Mesenchymal stem cell (in vitro differentiated cells and primary cell): ENCODE measurements at regions not wholly inside any gene's neighbourhood (a gene's known extent, or its start where the extent isn't known, plus 50 kb on each side); places are given as distances from the start of the nearest gene placed in this dataset.

Experiments
- DNase-seq: peaks from one replicate; pipeline ENCODE4 v3.0.0-alpha.2; 2013
- H2AFZ ChIP-seq: one replicate; pipeline ENCODE4 v1.6.1; 2013; ENCODE audit warnings: low read depth, mild to moderate bottlenecking, control low read depth, inconsistent platforms, low read length, moderate library complexity
- H2AK5ac ChIP-seq: 2 replicates; pipeline ENCODE4 v1.6.1; 2013; ENCODE audit warnings: low read length, moderate library complexity, mild to moderate bottlenecking, inconsistent platforms; ENCODE audit not compliant: severe bottlenecking
- H2BK120ac ChIP-seq: one replicate; pipeline ENCODE4 v1.6.1; 2013; ENCODE audit warnings: low read depth, mild to moderate bottlenecking, inconsistent platforms, low read length, moderate library complexity
- H2BK12ac ChIP-seq, 2 experiments: one replicate each; pipeline ENCODE4 v1.6.1; 2013; ENCODE audit warnings: inconsistent platforms in 2 of 2, low read length in 2 of 2, mild to moderate bottlenecking in 2 of 2, moderate library complexity in 2 of 2, control low read depth in 1 of 2
- H2BK15ac ChIP-seq: one replicate; pipeline ENCODE4 v1.6.1; 2013; ENCODE audit warnings: mild to moderate bottlenecking, low read depth, inconsistent platforms; ENCODE audit not compliant: poor library complexity, severe bottlenecking
- H2BK5ac ChIP-seq: 2 replicates; pipeline ENCODE4 v1.6.1; 2013; ENCODE audit warnings: low read depth, mild to moderate bottlenecking, low read length, control low read depth, inconsistent platforms; ENCODE audit not compliant: poor library complexity, severe bottlenecking
- H3K14ac ChIP-seq, 2 experiments: one replicate each; pipeline ENCODE4 v1.6.1; 2013; ENCODE audit warnings: inconsistent platforms in 2 of 2, low read length in 2 of 2, control low read depth in 1 of 2, mild to moderate bottlenecking in 1 of 2, moderate library complexity in 1 of 2
- H3K18ac ChIP-seq, 2 experiments: one replicate each; pipeline ENCODE4 v1.6.1; 2013; ENCODE audit warnings: inconsistent platforms in 2 of 2, low read length in 2 of 2, control low read depth in 1 of 2, low read depth in 1 of 2, mild to moderate bottlenecking in 1 of 2
- H3K23ac ChIP-seq, 2 experiments: one replicate each; pipeline ENCODE4 v1.6.1; 2013; ENCODE audit warnings: inconsistent platforms in 2 of 2, low read length in 2 of 2, mild to moderate bottlenecking in 2 of 2, moderate library complexity in 2 of 2, control low read depth in 1 of 2
- H3K27ac ChIP-seq: 2 replicates; pipeline ENCODE4 v1.5.1; 2013; ENCODE audit warnings: mild to moderate bottlenecking, moderate library complexity, low read length, control low read depth, inconsistent platforms; ENCODE audit not compliant: poor library complexity, severe bottlenecking
- H3K27me3 ChIP-seq, 2 experiments: 2 replicates each; pipeline versions ENCODE4 v1.6.1 to v1.7.0; 2013; ENCODE audit warnings: low read length in 2 of 2, mild to moderate bottlenecking in 2 of 2, moderate library complexity in 2 of 2, control low read depth in 1 of 2, inconsistent platforms in 1 of 2; ENCODE audit not compliant: control insufficient read depth in 1 of 2, insufficient read depth in 1 of 2
- H3K36me3 ChIP-seq, 2 experiments: 2 replicates each; pipeline versions ENCODE4 v1.6.1 to v1.7.0; 2013; ENCODE audit warnings: low read length in 2 of 2, control low read depth in 1 of 2, inconsistent platforms in 1 of 2, low read depth in 1 of 2, mild to moderate bottlenecking in 1 of 2; ENCODE audit not compliant: insufficient read depth in 2 of 2, control insufficient read depth in 1 of 2
- H3K4ac ChIP-seq, 2 experiments: one replicate each; pipeline ENCODE4 v1.6.1; 2013; ENCODE audit warnings: inconsistent platforms in 2 of 2, low read length in 2 of 2, mild to moderate bottlenecking in 2 of 2, moderate library complexity in 2 of 2, control low read depth in 1 of 2, low read depth in 1 of 2
- H3K4me1 ChIP-seq: 2 replicates; pipeline ENCODE4 v1.6.1; 2013; ENCODE audit warnings: low read depth, low read length, control low read depth; ENCODE audit not compliant: control insufficient read depth, insufficient read depth
- H3K4me2 ChIP-seq: 2 replicates; pipeline ENCODE4 v1.6.1; 2013; ENCODE audit warnings: low read length, mild to moderate bottlenecking, inconsistent platforms; ENCODE audit not compliant: poor library complexity, severe bottlenecking
- H3K4me3 ChIP-seq, 2 experiments: 2 replicates each; pipeline versions ENCODE4 v1.5.1 to v1.7.0; 2013; ENCODE audit warnings: low read length in 2 of 2, mild to moderate bottlenecking in 2 of 2, control low read depth in 1 of 2, low read depth in 1 of 2; ENCODE audit not compliant: insufficient read depth in 1 of 2
- H3K79me1 ChIP-seq: replicated peaks from 2 replicates; pipeline ENCODE4 v1.6.1; 2013; ENCODE audit warnings: mild to moderate bottlenecking, control low read depth, low read length, inconsistent platforms; ENCODE audit not compliant: poor library complexity, severe bottlenecking
- H3K9ac ChIP-seq: 2 replicates; pipeline ENCODE4 v1.7.0; 2013; ENCODE audit warnings: mild to moderate bottlenecking, low read length, moderate library complexity
- H3K9me3 ChIP-seq: 2 replicates; pipeline ENCODE4 v1.7.0; 2013; ENCODE audit warnings: mild to moderate bottlenecking, low read length; ENCODE audit not compliant: control insufficient read depth
- H4K8ac ChIP-seq: one replicate; pipeline ENCODE4 v1.6.1; 2013; ENCODE audit warnings: inconsistent platforms, mild to moderate bottlenecking, low read length, moderate library complexity
- H4K91ac ChIP-seq: one replicate; pipeline ENCODE4 v1.6.1; 2013; ENCODE audit warnings: mild to moderate bottlenecking, low read length, inconsistent platforms
- WGBS: methylation state at CpG from one replicate; pipeline ENCODE4 v1.1.7; 2013; ENCODE audit warnings: mixed read lengths; 5-methylcytosine and 5-hydroxymethylcytosine counted together

DNA sequence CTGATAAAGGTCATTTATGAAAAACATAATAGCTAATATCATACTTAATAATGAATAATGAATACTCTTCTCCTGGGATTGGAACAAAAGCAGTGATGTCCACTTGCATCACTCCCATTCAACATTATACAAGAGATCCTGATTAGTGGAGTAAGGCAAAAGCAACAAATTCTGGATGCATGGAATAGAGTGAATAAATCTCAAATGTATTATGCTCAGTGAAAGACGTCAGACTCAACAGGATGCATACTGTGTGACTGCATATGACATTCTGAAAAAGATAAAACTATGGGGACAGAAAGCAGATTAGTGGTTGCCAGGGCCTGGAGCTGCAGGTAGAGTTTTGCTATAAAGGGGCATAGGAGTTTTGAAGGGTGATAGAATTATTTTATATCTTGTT lies 77.6 kb upstream of the ZBTB20 start:
- no peak overlapping the region for H3K4me3 ChIP-seq
- H3K36me3 ChIP-seq, result no peaks in the 10 kb centered on the region
- H2AK5ac ChIP-seq, result no peak overlapping the region
- no peaks in the 10 kb centered on the region for H3K9me3 ChIP-seq
- no peak overlapping the region for H3K27ac ChIP-seq
- H2BK120ac ChIP-seq, result no peak overlapping the region
- H3K27me3 ChIP-seq, result no peaks in the 10 kb centered on the region
- no peak for DNase-seq
- H3K4ac ChIP-seq, result no peak overlapping the region
- no peak overlapping the region for H3K4me2 ChIP-seq
- no peaks in the 10 kb centered on the region for H3K4me1 ChIP-seq
- H3K14ac ChIP-seq, result no peak overlapping the region
- no peak overlapping the region for H3K9ac ChIP-seq
- H4K8ac ChIP-seq, result no peak overlapping the region
- no peaks in the 10 kb centered on the region for H3K79me1 ChIP-seq
- no peak overlapping the region for H4K91ac ChIP-seq
- no peak overlapping the region for H2BK15ac ChIP-seq
- no peak overlapping the region for H2AFZ ChIP-seq
- H2BK12ac ChIP-seq, result no peak overlapping the region
- WGBS, result 93% methylated on average over 1 of the region's 1 CpG
- no peak overlapping the region for H3K23ac ChIP-seq
- no peak overlapping the region for H3K18ac ChIP-seq
- H2BK5ac ChIP-seq, result no peak overlapping the region

DNA sequence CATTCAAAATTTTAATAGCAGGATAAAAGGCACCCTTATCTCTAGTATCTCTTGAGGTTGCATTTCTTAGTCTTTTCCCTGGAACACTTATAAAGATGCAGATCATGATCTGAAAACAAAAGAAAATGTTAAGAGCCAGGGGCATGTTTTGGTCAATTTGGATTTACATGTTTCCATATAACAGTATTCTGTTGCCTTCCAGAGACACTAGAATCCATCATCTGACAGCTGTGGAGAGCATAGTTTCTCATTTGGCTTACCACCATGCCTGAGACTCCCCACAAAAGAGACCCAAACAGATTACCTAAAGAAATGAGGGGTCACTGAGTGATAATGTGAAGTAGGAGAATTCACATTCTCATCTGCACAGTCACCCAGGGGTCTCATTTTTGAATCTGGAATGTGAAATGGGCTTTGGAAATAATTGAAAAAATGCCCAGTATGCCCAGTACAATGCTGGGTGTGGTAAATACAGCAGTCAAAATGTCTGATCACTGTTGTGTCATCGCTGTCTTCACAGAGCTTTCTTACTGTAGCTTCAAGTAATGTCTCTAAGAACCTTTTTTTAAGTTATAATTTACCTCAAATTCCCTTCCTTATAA lies 79.9 kb upstream of the ZBTB20 start:
- H3K4me1 ChIP-seq, result no peaks in the 10 kb centered on the region
- no CpG with 5 or more reads among the region's 1 CpG for WGBS
- no peaks in the 10 kb centered on the region for H3K36me3 ChIP-seq
- no peak overlapping the region for H3K4me3 ChIP-seq
- H3K79me1 ChIP-seq, result no peaks in the 10 kb centered on the region
- no peak overlapping the region for H3K14ac ChIP-seq
- no peak overlapping the region for H3K4ac ChIP-seq
- no peak overlapping the region for H2BK120ac ChIP-seq
- H2AK5ac ChIP-seq, result no peak overlapping the region
- no peak overlapping the region for H4K91ac ChIP-seq
- DNase-seq, result no peak
- no peak overlapping the region for H2AFZ ChIP-seq
- H3K27ac ChIP-seq, result no peak overlapping the region
- H3K9me3 ChIP-seq, result no peaks in the 10 kb centered on the region
- no peak overlapping the region for H3K23ac ChIP-seq
- no peak overlapping the region for H2BK12ac ChIP-seq
- no peaks in the 10 kb centered on the region for H3K27me3 ChIP-seq
- H3K4me2 ChIP-seq, result no peak overlapping the region
- H3K9ac ChIP-seq, result no peak overlapping the region
- no peak overlapping the region for H2BK5ac ChIP-seq
- no peak overlapping the region for H2BK15ac ChIP-seq
- no peak overlapping the region for H4K8ac ChIP-seq
- no peak overlapping the region for H3K18ac ChIP-seq

DNA sequence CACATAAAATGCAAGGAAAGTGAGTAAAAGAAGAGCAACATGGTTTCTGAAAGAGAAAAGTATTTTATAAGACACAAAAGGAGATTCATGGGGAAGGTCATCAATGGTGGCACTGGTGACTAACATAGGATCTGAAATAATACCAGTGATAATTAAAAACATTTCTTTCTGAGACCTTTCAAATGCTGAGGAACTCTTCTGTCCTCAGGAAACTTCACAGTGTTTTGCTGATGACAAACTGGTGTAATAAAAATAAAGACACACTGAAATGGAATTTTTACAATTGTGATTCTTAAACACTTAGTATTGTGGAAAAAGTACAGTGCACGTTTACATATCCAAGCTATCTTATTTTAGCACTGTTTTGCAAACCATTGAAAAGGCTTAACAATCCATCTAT lies 80.4 kb upstream of the ZBTB20 start:
- no peaks in the 10 kb centered on the region for H3K36me3 ChIP-seq
- H3K4ac ChIP-seq, result no peak overlapping the region
- no peak overlapping the region for H3K27ac ChIP-seq
- H2BK5ac ChIP-seq, result no peak overlapping the region
- H4K8ac ChIP-seq, result no peak overlapping the region
- no peak overlapping the region for H4K91ac ChIP-seq
- H2AK5ac ChIP-seq, result no peak overlapping the region
- no peak overlapping the region for H3K4me2 ChIP-seq
- H3K18ac ChIP-seq, result no peak overlapping the region
- no peak overlapping the region for H3K23ac ChIP-seq
- H3K79me1 ChIP-seq, result no peaks in the 10 kb centered on the region
- H3K9ac ChIP-seq, result no peak overlapping the region
- H3K4me3 ChIP-seq, result no peak overlapping the region
- no peak overlapping the region for H2BK15ac ChIP-seq
- H3K9me3 ChIP-seq, result no peaks in the 10 kb centered on the region
- no peak overlapping the region for H2BK120ac ChIP-seq
- H2BK12ac ChIP-seq, result no peak overlapping the region
- H3K27me3 ChIP-seq, result no peaks in the 10 kb centered on the region
- H3K4me1 ChIP-seq, result no peaks in the 10 kb centered on the region
- DNase-seq, result no peak
- no CpG with 5 or more reads among the region's 1 CpG for WGBS
- no peak overlapping the region for H2AFZ ChIP-seq
- no peak overlapping the region for H3K14ac ChIP-seq

DNA sequence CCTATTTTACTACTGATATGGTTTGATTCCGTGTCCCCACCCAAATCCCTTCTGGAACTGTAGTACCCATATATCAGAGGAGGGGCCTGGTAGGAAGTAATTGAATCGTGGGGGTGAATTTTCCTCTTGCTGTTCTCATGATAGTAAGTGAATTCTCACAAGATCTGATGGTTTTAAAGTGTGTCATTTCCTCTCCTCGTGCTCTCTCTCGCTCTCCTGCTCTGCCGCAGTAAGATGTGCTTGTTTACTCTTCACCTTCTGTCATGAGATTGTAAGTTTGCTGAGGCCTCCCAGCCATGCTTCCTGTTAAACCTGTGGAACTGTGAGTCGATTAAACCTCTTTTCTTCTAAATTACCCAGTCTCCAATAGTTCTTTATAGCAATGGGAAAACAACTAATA lies 81.2 kb upstream of the ZBTB20 start:
- no peak overlapping the region for H2AK5ac ChIP-seq
- H3K18ac ChIP-seq, result no peak overlapping the region
- H3K79me1 ChIP-seq, result no peaks in the 10 kb centered on the region
- no peak overlapping the region for H3K4me2 ChIP-seq
- H3K27me3 ChIP-seq, result no peaks in the 10 kb centered on the region
- DNase-seq, result peak; percentile 11
- no peak overlapping the region for H2BK15ac ChIP-seq
- H3K4ac ChIP-seq, result no peak overlapping the region
- no peak overlapping the region for H4K8ac ChIP-seq
- H3K9me3 ChIP-seq, result no peaks in the 10 kb centered on the region
- H4K91ac ChIP-seq, result no peak overlapping the region
- no peak overlapping the region for H3K23ac ChIP-seq
- no peak overlapping the region for H3K9ac ChIP-seq
- H3K4me1 ChIP-seq, result no peaks in the 10 kb centered on the region
- no peak overlapping the region for H2BK12ac ChIP-seq
- H3K36me3 ChIP-seq, result no peaks in the 10 kb centered on the region
- no peak overlapping the region for H3K27ac ChIP-seq
- H3K4me3 ChIP-seq, result no peak overlapping the region
- WGBS, result 47% methylated on average over 5 of the region's 6 CpGs
- no peak overlapping the region for H2BK120ac ChIP-seq
- no peak overlapping the region for H2BK5ac ChIP-seq
- no peak overlapping the region for H2AFZ ChIP-seq
- no peak overlapping the region for H3K14ac ChIP-seq
